GM21737 (cell line): ENCODE measurements at regions not wholly inside any gene's neighbourhood (a gene's known extent, or its start where the extent isn't known, plus 50 kb on each side); places are given as distances from the start of the nearest gene placed in this dataset.
"Not testable (repeated sequence)": the region's sequence is repeated elsewhere in the genome, so short reads cannot be mapped to it uniquely, and the experiment has no call there.

Experiments
- ATAC-seq: cut with Tn5 transposase; IDR thresholded peaks from one replicate; pipeline ENCODE4 v1.9.1; 2021; ENCODE audit warnings: mild to moderate bottlenecking, moderate library complexity; ENCODE audit not compliant: unreplicated experiment

- ATAC-seq = no peak
Observed at GRCh38 chr4:109378511-109378910, 55.1 kb upstream of the SEC24B start.

- no peak for ATAC-seq
Observed at GRCh38 chr4:109378076-109378475, 55.5 kb upstream of the SEC24B start.

DNA sequence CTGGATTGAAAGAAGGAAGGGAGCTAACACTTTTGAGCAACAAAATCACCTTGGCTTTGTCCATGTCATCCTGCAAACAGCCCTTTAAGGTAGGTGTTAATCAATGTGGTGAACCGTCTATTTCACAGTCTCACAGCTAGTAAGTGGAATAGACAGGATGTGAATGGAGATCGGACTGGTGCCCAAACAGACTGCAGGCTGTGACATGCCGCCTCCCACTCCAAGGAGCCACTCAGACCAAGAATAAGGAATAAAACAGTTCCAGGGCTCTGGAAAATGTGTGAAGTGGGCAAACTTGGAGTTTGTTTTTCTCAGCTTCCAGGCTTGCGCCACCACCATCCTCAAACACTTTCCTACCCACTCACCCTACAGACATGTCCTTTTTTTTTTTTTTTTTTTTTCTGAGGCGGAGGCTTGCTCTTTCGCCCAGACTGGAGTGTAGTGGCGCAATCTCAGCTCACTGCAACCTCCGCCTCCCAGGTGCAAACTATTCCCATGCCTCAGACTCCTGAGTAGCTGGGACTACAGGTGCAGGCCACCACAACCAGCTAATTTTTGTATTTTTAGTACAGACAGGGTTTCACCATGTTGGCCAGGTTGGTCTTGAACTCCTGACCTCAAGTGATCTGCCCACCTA, 57.7 kb upstream of the SEC24B start:
- ATAC-seq = no peak

- ATAC-seq = no peak
Observed at GRCh38 chr4:109368661-109369060, 65.0 kb upstream of the SEC24B start.

- no peak for ATAC-seq
Observed at GRCh38 chr4:109365939-109366338, 63.5 kb upstream of the COL25A1 start.

- ATAC-seq = not testable (repeated sequence)
Observed at GRCh38 chr4:109365297-109365696, 62.8 kb upstream of the COL25A1 start.

GRCh38 chr4:109359040-109359646, 56.7 kb upstream of the COL25A1 start:
- ATAC-seq = peak; percentile 73

GRCh38 chr4:109355835-109356234, 53.4 kb upstream of the COL25A1 start:
- no peak for ATAC-seq

- no peak for ATAC-seq
Observed at GRCh38 chr4:109352941-109353340, 50.5 kb upstream of the COL25A1 start.
